Hematopoietic multipotent progenitor cell (in vitro differentiated cells): ENCODE measurements at regions not wholly inside any gene's neighbourhood (a gene's known extent, or its start where the extent isn't known, plus 50 kb on each side); places are given as distances from the start of the nearest gene placed in this dataset.

Experiments
- DNase-seq, 3 donors: peaks; one replicate each; pipeline ENCODE4 v3.0.0-alpha.2; 2011 to 2015; ENCODE audit warnings: low read depth in 2 of 3, low spot score in 2 of 3

GRCh38 chr9:130755377-130756007, 61.9 kb downstream of the EXOSC2 start:
- no peak for DNase-seq

DNA sequence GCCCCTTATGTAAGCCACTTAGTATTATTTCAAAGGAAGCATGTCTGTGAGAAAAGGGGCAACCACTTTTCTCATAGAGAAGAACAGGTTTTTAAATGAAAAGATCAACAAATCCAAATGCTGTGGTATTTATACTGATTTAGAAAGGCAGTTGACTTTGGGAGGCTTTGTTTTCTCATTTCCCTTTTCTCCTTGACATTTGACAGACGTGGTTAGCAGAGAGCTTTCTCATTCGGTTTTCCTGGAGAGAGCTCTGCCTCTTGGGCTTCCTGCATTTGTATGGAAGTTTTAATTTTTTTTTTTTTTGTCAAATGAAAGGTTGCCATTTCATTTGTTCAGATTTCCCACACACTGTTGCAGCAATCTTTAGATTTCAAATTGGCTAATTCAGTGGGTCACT, 62.5 kb downstream of the EXOSC2 start:
- no peak for DNase-seq

GRCh38 chr9:130756455-130757152, 63.0 kb downstream of the EXOSC2 start:
- peak in 2 of 3 donors; percentile 14 to 32 for DNase-seq

- no peak for DNase-seq
Observed at GRCh38 chr9:130759738-130760137, 66.2 kb downstream of the EXOSC2 start.

DNA sequence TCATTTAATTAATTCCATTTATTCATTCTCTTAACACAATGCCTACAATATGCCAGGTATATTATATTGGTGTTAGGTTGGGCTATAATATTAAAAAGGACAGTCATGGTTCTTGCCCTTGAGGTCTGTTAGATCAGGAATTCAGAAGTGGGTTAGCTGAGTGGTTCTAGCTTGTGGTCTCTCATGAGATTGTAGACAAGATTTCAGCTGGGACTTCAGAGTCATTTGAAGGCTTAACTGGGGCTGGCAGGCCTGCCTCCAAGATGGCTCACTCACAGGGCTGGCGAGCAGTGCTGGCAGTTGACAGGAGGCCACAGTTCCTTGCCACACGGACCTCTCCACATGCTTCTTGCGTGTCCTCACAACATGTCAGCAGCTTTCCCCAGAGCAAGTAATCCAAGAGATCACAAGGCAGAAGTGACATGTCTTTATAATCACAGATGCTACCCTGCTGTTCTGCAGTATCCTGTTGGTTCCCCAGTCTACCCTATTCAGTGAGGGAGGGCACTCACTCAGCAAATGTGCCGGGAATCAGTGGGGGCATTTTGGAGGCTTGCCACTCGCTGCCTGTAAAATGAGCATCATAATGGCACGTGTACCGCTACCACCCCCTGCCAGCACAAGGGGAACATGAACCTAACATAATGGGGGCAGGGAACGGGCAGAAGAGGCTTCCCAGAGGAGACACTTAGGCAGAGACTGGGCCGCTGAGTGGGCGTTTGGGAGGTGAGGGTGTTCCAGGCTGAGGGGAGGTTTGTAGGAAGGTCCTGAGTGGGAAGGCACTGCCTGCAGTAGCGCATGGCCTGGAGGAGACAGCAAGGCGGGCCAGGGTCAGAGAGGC, 70.0 kb downstream of the EXOSC2 start:
- no peak for DNase-seq

- no peak for DNase-seq
Observed at GRCh38 chr9:130765137-130766020, 69.7 kb upstream of the ABL1 start.

GRCh38 chr9:130766021-130766926, 68.8 kb upstream of the ABL1 start:
- DNase-seq, result no peak

DNA sequence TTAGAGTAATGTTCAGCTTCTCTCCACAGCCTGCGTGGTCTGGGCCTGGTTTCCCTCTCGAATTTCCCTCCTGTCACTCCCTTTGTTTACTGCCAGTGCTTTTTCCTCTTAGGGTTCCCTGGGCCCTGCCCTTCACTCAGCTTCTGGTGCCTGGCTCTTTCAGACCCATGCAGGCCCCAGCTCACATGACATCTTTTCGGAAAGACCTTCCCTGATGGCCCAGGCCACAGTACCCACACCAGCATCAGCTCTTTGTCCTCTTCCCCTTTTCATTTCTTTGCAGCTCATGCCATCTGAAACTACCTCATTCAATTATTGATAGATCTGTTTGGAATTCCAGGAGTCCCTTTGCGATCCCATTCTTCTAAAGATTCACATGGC, 68.1 kb upstream of the ABL1 start:
- peak in 1 of 3 donors; percentile 53 for DNase-seq

DNA sequence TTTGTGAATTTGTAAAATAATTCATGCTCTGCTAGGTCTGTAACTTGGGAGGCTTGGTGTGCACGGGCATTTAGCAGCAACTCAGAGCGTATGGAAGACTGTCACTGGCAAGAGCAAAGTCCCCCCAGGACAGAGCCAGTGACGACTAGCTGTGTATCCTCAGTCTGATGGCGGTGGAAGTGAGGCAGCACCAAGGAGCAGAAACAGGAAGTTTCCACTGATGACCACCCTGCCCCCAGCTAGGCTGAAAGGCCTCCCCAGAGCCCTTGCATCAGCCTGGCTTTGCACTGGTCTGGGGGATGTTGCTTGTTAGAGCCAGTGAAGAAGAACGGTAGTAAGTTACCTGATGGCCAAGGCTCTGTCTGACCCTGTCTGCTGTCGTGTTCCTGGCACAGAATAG, 66.8 kb upstream of the ABL1 start:
- peak in 2 of 3 donors; percentile 21 to 36 for DNase-seq

- no peak for DNase-seq
Observed at GRCh38 chr9:130768891-130769403, 66.1 kb upstream of the ABL1 start.

DNA sequence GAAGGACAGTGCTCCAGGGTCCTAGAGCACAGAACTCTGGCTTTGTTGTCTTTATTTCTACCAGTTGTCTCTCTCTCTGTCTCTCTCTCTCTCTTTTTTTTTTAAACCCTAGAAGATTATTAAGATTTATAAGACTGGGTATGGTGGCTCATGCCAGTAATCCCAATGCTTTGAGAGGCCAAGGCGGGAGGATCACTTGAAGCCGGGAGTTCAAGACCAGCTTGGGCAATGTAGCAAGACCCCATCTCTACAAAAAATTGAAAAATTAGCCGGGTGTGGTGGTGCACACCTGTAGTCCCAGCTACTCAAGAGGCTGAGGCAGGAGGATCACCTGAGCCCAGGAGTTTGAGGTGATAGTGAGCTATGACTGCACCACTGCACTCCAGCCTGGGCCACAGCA, 65.0 kb upstream of the ABL1 start:
- no peak for DNase-seq

DNA sequence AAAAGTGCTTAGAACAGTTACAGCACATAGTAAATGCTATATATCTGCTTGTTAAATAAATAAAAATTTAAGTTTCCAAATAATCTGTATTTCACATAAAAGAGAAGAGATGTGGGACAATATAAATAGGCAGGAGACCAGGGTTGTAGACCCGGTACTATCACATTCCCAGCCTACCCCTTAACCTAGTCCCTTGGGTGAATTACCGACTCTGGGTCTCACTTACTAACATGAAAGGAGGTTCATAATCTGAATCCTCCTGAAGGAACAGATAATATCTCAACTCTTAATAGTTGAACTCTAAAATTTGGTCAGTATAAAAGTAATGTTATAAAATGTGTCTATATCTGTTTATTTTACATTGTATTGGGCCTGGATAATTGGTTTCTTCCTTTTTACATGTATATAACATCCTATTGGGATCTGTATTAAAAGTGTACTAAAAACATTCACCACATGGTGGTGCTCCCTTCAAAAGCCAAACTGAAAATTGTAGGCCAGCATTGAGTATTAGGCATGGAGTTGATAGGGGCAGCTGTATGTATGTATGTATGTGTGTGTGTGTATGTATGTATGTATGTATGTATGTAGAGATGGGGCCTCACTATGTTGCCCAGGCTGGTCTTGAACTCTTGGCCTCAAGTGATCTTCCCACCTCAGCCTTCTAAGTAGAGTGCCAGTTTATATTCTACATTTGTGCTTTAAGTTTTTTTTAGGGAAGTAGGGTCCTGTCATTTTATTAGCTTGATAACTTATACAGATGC, 64.2 kb upstream of the ABL1 start:
- DNase-seq, result peak in 2 of 3 donors; percentile 55 to 74

- no peak for DNase-seq
Observed at GRCh38 chr9:130772185-130772584, 62.9 kb upstream of the ABL1 start.

GRCh38 chr9:130774183-130774582, 60.9 kb upstream of the ABL1 start:
- no peak for DNase-seq

DNA sequence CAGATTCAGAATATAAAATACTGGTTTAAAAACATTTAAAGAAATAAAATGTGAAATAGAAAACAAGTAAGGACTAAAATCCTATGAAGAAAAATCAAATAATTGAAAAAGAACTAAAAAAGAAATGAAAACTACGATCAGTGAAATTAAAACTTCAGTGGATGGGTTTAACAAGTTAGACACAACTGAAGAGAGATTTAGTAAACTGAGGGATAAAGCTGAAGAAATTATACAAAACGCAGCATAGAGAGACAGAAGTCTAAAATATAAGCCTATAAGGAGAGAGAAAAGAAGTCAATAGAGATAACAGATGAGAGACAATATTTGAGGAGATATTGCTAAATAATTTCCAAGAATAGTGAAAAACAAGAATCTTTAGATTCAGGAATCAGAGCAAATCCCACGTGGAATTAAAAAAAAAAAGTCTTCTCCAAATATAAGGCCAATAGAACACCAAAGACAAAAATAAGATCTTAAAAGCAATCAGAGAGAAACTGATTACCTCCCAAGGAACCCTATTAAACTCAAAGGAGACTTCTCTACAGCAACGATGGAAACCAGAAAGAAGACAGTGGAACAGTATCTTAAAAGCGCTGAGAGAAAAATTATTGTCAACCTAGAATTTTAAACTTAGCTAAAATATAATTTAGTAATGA, 59.6 kb upstream of the ABL1 start:
- no peak for DNase-seq

- DNase-seq, result no peak
Observed at GRCh38 chr9:130779153-130779855, 55.8 kb upstream of the ABL1 start.

DNA sequence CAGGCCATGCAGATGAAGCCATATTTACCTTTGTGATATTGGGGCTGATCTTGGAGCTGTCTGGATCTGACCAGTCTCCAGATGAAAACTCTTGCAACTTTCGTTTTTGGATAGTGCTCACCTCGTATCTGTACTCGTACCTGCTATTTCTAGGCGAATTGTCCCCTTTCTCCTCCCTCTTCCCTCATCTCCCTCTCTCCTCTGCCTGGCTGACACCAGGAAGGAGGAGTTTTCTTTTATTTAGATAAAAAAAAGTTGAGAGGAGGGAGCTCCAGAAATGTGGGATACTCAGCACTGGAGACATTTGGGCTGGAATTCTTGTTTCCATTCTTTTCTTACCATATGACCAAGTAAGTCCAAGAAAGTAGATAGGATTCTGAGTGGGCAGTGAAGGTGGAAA, 54.6 kb upstream of the ABL1 start:
- no peak for DNase-seq
